ENCODE measurements at regions not wholly inside any gene's neighbourhood (a gene's known extent, or its start where the extent isn't known, plus 50 kb on each side); places are given as distances from the start of the nearest gene placed in this dataset.
A peak's percentile ranks its signal among the peaks of the same experiment; 100 is the strongest.
"Not testable (repeated sequence)": the region's sequence is repeated elsewhere in the genome, so short reads cannot be mapped to it uniquely, and the experiment has no call there.

- no peak for FAIRE-seq
Observed at GRCh38 chr3:78258798-78259197, 1218.9 kb downstream of the ROBO2 start.

GRCh38 chr3:78260388-78260787 lies 1220.5 kb downstream of the ROBO2 start:
- FAIRE-seq, result no peak

GRCh38 chr3:78266550-78266949 lies 1226.7 kb downstream of the ROBO2 start:
- not testable (repeated sequence) for FAIRE-seq

DNA sequence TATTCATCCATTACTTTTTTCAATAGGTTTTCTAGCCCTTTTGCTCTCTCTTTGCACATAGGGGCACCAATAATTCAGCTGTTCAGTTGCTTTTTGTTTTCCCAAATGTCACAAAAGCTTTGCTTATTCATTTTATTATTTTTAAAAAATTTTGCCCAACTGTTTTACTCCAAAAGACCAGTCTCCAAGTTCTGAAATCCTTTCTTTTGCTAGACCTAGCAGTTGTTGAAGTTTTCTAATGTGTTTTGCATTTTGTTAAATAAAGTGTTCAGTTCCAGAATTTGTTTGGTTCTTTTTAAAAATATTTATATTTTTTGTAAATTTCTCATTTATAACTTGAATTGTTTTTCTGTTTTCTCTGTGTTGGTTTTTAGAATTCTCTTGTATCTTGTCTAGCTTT lies 1227.3 kb downstream of the ROBO2 start:
- FAIRE-seq, result no peak

DNA sequence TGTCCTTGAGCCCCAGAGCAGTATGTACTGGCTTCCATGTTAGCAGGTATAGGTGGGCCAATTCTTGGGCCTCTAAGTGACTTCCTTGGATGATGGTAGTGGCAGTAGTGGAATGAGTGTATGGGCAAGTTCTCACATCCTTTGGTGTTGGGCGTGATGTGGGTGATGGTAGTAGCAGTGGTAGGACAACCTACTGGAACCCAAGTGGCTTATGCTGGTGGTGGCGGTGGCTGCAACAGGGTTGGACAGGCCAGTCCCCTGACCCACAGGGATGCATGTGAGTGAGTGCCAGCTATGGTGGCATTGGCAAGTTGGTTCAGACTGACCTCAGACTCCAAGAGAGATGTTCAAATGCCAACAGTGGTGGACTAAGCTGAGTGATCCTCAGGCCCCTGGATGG lies 1228.2 kb downstream of the ROBO2 start:
- FAIRE-seq, result no peak

GRCh38 chr3:78268716-78269668 lies 1229.1 kb downstream of the ROBO2 start:
- FAIRE-seq, result no peak

GRCh38 chr3:78273326-78273725 lies 1233.4 kb downstream of the ROBO2 start:
- no peak for FAIRE-seq

GRCh38 chr3:78274475-78275065 lies 1234.7 kb downstream of the ROBO2 start:
- FAIRE-seq, result peak; percentile 99

DNA sequence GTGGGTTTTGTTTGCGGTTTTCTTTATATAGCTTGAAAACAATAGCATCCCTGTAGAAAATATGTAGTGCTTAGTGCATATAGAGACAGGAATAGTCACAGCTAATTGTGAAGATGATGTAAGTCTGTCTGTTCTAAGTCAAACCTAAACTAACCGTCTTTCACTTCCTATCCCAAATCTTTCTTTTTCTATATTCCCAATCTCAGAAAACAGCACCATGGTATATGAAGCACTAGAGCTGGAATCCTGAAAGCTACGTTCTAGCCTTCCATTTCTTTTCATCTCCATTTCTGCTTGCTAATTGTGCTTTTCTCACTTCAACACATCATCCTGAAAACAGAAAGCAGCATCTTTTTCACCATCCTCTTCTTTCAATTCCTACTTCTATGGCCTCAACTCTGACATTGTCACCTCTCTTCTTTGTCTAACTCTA lies 1235.5 kb downstream of the ROBO2 start:
- FAIRE-seq, result no peak

- no peak for FAIRE-seq
Observed at GRCh38 chr3:78277220-78277619, 1237.3 kb downstream of the ROBO2 start.

DNA sequence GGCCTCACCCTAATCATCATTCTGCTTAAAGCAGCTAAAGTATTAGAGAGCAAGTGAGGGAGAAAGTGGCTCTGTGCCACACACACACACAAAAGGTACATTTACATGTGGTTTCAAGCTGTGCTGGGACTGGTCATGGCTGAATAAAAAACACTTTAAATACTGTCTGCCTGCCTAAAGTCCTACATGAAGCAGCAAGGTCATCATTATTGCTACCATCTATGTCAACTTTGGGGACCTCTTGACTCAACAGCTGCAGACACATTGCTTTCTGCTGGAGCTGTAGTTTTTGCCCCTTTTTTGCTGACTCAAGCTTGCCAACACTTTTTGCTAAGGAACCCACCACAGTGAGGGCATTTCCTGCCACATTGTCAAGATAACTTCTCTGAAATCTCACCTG lies 1237.9 kb downstream of the ROBO2 start:
- FAIRE-seq, result no peak

- no peak for FAIRE-seq
Observed at GRCh38 chr3:78279091-78279490, 1239.2 kb downstream of the ROBO2 start.

DNA sequence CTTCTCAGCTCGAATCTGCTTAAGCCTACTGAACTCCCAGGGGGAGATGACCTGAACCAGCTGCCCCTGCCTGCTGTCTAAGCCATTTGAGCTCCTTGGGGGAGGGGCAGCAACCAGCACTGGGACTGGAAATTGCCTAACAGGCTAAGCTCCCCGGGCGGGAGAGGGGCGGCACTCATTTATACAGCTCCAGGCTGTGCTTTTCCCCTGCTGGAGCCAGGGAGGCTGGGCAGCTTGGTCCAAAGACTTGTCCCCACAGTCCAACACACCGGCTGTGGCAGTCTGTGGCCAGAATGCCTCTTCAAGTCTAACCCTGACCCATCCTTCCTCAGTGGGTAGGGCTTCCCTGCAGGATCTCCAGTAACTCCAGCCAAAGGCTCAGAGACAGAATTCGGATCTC lies 1241.5 kb downstream of the ROBO2 start:
- no peak for FAIRE-seq

- no peak for FAIRE-seq
Observed at GRCh38 chr3:78283994-78284393, 1244.1 kb downstream of the ROBO2 start.

DNA sequence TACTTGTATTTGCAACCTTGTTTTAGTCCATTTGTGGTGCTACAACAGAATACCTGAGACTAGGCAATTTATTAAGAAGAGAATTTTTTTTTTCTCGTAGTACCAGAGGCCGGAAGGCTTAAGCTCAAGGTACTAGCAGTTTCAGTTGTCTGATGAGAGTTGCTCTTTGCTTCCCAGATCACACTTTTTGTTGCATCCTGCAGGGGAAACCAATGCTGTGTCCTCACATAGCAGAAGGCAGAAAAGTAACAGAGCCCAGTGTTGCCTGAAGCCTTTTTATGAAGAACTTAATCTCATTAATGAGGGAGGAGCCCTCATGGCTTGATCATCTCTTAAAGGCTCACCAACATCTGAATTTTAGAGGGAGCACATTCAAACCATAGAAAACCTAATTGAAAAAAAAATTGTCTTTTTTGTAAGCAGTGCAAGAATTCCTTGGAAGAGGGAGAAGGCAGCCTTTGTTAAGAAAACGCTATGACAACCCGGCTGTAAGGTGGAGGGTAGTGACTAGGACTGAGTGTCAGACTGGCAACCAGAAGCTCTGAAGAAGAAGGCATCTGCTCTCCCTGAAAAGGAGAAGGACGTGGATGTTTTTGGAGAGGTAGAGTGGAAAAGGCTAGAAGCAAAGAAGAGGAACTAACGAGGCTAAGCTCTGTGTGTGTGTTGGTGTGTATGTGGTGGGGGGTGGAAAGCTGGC lies 1245.3 kb downstream of the ROBO2 start:
- FAIRE-seq, result no peak

DNA sequence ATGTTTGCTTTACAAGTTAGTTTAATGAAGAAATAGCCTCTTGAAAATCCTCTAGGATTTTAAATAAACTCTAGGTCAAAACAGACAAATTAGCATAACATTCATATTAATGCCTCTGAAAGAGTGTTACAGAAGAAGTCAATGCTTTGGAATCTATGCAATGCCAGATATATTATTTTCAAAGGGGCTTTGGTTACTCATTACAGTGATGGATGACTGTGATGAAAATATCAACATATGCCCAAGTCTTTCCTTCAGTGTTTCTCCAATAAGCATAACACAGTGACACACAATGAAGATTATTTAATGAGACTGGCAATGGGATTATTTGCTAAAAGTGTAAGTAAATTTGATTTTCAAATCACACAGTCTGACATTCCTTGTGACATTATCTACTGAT lies 1247.2 kb downstream of the ROBO2 start:
- FAIRE-seq, result no peak

DNA sequence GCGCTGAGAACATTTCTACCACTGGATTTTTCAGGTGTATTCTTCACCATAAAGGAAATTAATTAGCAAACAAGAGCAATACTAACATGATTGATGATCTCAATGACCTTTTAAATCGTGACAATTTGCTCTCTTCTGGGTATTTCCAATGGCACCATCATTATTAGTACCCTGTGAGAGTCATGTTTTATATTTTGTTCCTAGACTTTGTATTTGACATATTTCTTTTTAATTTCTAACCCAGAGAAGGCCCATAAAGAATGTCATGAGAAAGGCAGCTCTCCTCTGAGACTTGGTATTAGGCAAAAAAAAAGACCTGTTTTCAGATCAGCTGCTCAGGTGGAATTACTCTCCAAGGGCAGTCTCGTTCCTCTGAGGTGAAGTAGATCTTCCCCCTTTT lies 1253.4 kb downstream of the ROBO2 start:
- FAIRE-seq, result no peak

GRCh38 chr3:78304115-78304514 lies 1264.2 kb downstream of the ROBO2 start:
- no peak for FAIRE-seq

DNA sequence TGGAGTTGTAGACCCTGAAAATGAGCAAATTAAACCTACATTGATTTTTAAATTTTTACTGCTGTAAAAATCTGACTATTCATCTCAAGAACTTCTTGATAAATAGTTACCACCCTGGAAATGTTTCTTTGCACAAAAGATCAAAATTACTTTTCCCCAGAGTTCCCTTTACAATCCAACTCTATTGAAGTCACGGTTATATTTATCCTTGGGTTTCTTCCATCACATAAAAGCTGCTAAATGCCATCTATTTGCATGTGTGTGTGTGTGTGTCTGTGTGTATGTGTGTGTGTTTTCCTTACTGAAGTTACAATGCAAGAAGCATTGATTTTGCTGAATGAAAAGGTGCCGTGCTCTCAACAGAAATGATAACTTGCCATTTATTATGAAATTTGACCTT lies 1273.0 kb downstream of the ROBO2 start:
- FAIRE-seq, result no peak

- no peak for FAIRE-seq
Observed at GRCh38 chr3:78313332-78313731, 1273.4 kb downstream of the ROBO2 start.

- FAIRE-seq, result no peak
Observed at GRCh38 chr3:78314327-78314726, 1274.4 kb downstream of the ROBO2 start.

GRCh38 chr3:78317774-78318173 lies 1277.9 kb downstream of the ROBO2 start:
- no peak for FAIRE-seq

GRCh38 chr3:78322780-78323179 lies 1282.9 kb downstream of the ROBO2 start:
- no peak for FAIRE-seq

DNA sequence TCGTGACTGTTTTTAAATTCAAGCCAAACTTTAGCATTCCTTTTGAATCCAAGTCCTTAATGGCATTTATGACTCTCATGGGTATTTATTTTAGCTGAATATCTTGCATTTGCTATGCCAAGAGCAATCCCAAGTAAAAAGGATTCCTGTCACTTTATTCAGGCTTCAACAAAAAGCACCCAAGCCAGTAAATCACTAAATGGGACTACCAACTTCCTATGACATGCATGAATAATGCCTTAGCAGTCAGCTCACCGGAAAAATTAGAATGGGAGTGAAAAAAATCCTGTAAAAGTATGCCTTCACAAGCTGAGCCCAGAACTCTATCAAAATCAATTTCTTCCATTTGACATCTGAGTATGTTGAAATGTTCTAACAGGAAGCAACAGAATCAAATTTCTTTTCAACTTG lies 1297.9 kb downstream of the ROBO2 start:
- no peak for FAIRE-seq

Data from colon (tissue), 2 donors.